ENCODE measurements at regions not wholly inside any gene's neighbourhood (a gene's known extent, or its start where the extent isn't known, plus 50 kb on each side); places are given as distances from the start of the nearest gene placed in this dataset.

DNA sequence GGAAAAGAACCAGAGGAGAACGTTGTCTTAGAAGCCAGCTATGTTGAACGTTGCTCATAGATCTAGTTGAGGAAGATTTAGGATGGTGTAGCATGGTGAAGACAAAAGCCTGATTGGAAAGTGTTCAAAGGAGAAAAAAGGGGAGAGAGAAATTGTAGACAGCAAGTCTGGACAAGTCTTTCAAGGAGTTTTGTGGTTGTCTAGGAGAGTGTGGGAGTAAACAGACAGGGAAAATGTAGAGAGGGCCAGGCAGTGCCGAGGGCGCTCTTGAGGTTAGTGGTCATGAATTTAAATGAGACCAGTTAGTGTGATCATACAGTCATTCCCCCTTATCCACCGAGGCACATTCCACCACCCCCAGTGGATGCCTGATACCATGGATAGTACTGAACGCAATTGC is 167.5 kb upstream of the IL12A start:
- H3K4me2 ChIP-seq, result no peak overlapping the region
- no peaks in the 10 kb centered on the region for H4K20me1 ChIP-seq (ENCODE audit: insufficient read depth)
- no peaks in the 10 kb centered on the region for H3K79me2 ChIP-seq (ENCODE audit: insufficient read depth, low read depth)
- no peak for TF ChIP-seq CTCF (conservative IDR thresholded peaks at IDR 0.05; ENCODE audit: low read depth, low read length)
- no peak overlapping the region for H3K4me3 ChIP-seq (IDR thresholded peaks at IDR 0.05; ENCODE audit: insufficient read depth, low read depth, low read length)
- no peaks in the 10 kb centered on the region for H3K4me1 ChIP-seq (ENCODE audit: low read depth, poor library complexity, severe bottlenecking)
- no peak overlapping the region for H3K27ac ChIP-seq
- no peaks in the 10 kb centered on the region for H3K27me3 ChIP-seq (ENCODE audit: insufficient read depth, low read depth)
- no peak overlapping the region for H2AFZ ChIP-seq (ENCODE audit: low read depth)
- H3K9ac ChIP-seq, result no peak overlapping the region
- no peaks in the 10 kb centered on the region for H3K36me3 ChIP-seq (ENCODE audit: insufficient read depth)

DNA sequence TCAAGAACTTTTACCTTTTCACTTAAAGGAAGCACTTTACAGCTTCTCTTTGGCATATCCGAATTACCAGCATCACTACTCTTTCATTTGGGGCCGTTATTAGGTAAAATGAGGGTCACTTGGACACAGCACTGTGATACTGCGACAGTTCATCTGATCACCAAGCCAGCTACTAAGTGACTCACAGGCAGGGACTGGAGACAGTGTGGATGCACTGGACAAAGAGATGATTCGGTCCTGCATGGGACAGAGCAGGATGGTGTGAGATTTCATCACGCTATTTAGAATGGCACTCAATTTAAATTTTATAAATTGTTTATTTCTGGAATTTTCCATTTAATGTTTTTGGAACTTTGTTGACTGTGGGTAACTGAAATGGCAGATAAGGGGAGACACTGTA is 166.9 kb upstream of the IL12A start:
- H3K27ac ChIP-seq, result no peak overlapping the region
- H3K4me3 ChIP-seq (IDR thresholded peaks at IDR 0.05; ENCODE audit: insufficient read depth, low read depth, low read length), result no peak overlapping the region
- no peaks in the 10 kb centered on the region for H3K27me3 ChIP-seq (ENCODE audit: insufficient read depth, low read depth)
- no peaks in the 10 kb centered on the region for H3K4me1 ChIP-seq (ENCODE audit: low read depth, poor library complexity, severe bottlenecking)
- no peak overlapping the region for H2AFZ ChIP-seq (ENCODE audit: low read depth)
- no peaks in the 10 kb centered on the region for H4K20me1 ChIP-seq (ENCODE audit: insufficient read depth)
- no peaks in the 10 kb centered on the region for H3K79me2 ChIP-seq (ENCODE audit: insufficient read depth, low read depth)
- TF ChIP-seq CTCF (conservative IDR thresholded peaks at IDR 0.05; ENCODE audit: low read depth, low read length), result no peak
- no peak overlapping the region for H3K4me2 ChIP-seq
- H3K9ac ChIP-seq, result no peak overlapping the region
- no peaks in the 10 kb centered on the region for H3K36me3 ChIP-seq (ENCODE audit: insufficient read depth)

GRCh38 chr3:159823780-159824179 is 164.9 kb upstream of the IL12A start:
- Histone ChIP-seq H4K20me1 (ENCODE audit: insufficient read depth) (no peaks in the 10 kb centered on the region), H3K79me2 (ENCODE audit: insufficient read depth, low read depth) (no peaks in the 10 kb centered on the region), H3K4me3 (IDR thresholded peaks at IDR 0.05; ENCODE audit: insufficient read depth, low read depth, low read length) (no peak overlapping the region), H3K27me3 (ENCODE audit: insufficient read depth, low read depth) (no peaks in the 10 kb centered on the region), H3K27ac (no peak overlapping the region), H3K36me3 (ENCODE audit: insufficient read depth) (no peaks in the 10 kb centered on the region), H2AFZ (ENCODE audit: low read depth) (no peak overlapping the region), H3K9ac (no peak overlapping the region), H3K4me1 (ENCODE audit: low read depth, poor library complexity, severe bottlenecking) (no peaks in the 10 kb centered on the region), H3K4me2 (no peak overlapping the region)
- TF ChIP-seq CTCF (conservative IDR thresholded peaks at IDR 0.05; ENCODE audit: low read depth, low read length), result no peak

DNA sequence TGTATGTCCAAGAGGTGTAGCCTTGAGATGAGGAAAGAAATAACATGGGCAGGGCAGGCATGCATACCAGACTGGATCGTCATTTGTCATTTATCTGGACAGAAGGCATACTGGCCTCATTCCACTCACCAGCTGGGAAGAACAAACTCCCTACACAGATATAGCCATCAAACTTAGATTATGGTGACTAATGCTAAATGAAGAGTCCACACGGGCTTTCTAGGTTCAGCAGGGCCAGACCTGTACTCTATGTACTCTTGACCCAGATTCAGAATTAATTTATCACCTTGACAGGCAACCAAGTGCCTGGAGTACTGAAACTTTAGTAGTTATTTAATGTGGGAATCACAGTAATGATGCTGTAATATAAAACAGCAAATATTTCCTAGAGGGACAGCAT is 164.3 kb upstream of the IL12A start:
- Histone ChIP-seq H4K20me1 (ENCODE audit: insufficient read depth) (no peaks in the 10 kb centered on the region), H3K4me2 (no peak overlapping the region), H3K4me3 (IDR thresholded peaks at IDR 0.05; ENCODE audit: insufficient read depth, low read depth, low read length) (no peak overlapping the region), H2AFZ (ENCODE audit: low read depth) (no peak overlapping the region), H3K9ac (no peak overlapping the region), H3K4me1 (ENCODE audit: low read depth, poor library complexity, severe bottlenecking) (no peaks in the 10 kb centered on the region), H3K27ac (no peak overlapping the region), H3K36me3 (ENCODE audit: insufficient read depth) (no peaks in the 10 kb centered on the region), H3K27me3 (ENCODE audit: insufficient read depth, low read depth) (no peaks in the 10 kb centered on the region), H3K79me2 (ENCODE audit: insufficient read depth, low read depth) (no peaks in the 10 kb centered on the region)
- no peak for TF ChIP-seq CTCF (conservative IDR thresholded peaks at IDR 0.05; ENCODE audit: low read depth, low read length)

All from KMS-11 (cell line).